ENCODE measurements at regions not wholly inside any gene's neighbourhood (a gene's known extent, or its start where the extent isn't known, plus 50 kb on each side); places are given as distances from the start of the nearest gene placed in this dataset.

GRCh38 chr6:155509743-155510475 lies 54.3 kb upstream of the NOX3 start:
- TF ChIP-seq CTCF (conservative IDR thresholded peaks at IDR 0.05; ENCODE audit: low read length) (no peak), EZH2phosphoT487 (IDR thresholded peaks at IDR 0.05; ENCODE audit: borderline replicate concordance, low read depth, low read length) (no peak)

All from OCI-LY7 (cell line).